Vagina (tissue), 2 donors: ENCODE measurements at regions not wholly inside any gene's neighbourhood (a gene's known extent, or its start where the extent isn't known, plus 50 kb on each side); places are given as distances from the start of the nearest gene placed in this dataset.

Source experiments
- DNase-seq, 2 donors: peaks; one replicate each; pipeline ENCODE4 v3.0.0-alpha.2; 2017; ENCODE audit errors: extremely low spot score in 2 of 2
- H3K27ac ChIP-seq: fragments of 200-600 bp; sonication (generic); one replicate; pipeline ENCODE4 v1.5.1; 2019
- H3K27me3 ChIP-seq: fragments of 200-600 bp; sonication (generic); one replicate; pipeline ENCODE4 v1.5.1; 2019
- H3K36me3 ChIP-seq, 2 donors: fragments of 200-600 bp; sonication (generic); one replicate each; pipeline ENCODE4 v1.5.1; 2017 to 2019
- H3K4me1 ChIP-seq: fragments of 200-600 bp; sonication (generic); one replicate; pipeline ENCODE4 v1.5.1; 2019
- H3K4me3 ChIP-seq, 2 donors: fragments of 200-600 bp; sonication (generic); 1 replicate in 1 of 2; 2 replicates in 1 of 2; pipeline ENCODE4 v1.5.1; 2016 to 2019
- H3K9me3 ChIP-seq: fragments of 200-600 bp; sonication (generic); one replicate; pipeline ENCODE4 v1.5.1; 2019
- CTCF ChIP-seq, 3 experiments: fragments of 450-650 bp in 2 of 3; fragments of 200-600 bp in 1 of 3; sonication (generic) in 1 of 3; IDR thresholded peaks; one replicate each; pipeline ENCODE4 v1.5.1; 2017 to 2019; ENCODE audit warnings: antibody characterized with exemption in 3 of 3, mild to moderate bottlenecking in 2 of 3, moderate library complexity in 2 of 3
- POLR2A ChIP-seq, 2 donors: fragments of 450-650 bp; IDR thresholded peaks; one replicate each; pipeline ENCODE4 v1.6.1; 2017; ENCODE audit warnings: antibody characterized with exemption in 2 of 2, mild to moderate bottlenecking in 2 of 2, moderate library complexity in 2 of 2
- POLR2AphosphoS5 ChIP-seq, 2 donors: sonication (generic); formaldehyde crosslinking; IDR thresholded peaks; one replicate each; pipeline ENCODE4 v1.9.0; 2017; ENCODE audit warnings: antibody characterized with exemption in 2 of 2, mild to moderate bottlenecking in 2 of 2, low read depth in 1 of 2; ENCODE audit not compliant: insufficient read depth in 1 of 2
- intact Hi-C: fragments of 100-400 bp; cut with DNase I; formaldehyde crosslinking; loops from one replicate; pipeline ENCODE4 v1.15.1; 2023

DNA sequence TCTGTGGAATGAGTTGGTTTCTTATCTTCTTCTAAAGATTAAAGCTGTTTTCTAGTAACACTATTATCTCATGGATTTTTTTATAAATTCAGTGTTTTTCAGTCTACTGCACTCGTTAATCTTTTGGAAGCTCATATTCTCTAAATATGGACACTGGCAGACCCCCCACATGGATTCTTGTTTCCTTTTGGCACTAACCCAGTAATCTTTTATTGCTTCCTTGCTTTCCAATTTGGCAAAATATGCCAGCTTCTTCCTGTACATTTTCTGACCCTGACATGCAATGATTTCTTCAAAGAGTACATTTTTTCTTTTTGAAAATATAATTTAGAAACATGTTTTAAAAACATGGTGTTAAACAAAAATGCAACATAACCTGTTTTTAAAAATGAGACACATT is 474.2 kb upstream of the FTMT start:
- TF ChIP-seq POLR2AphosphoS5 (IDR thresholded peaks at IDR 0.05; ENCODE audit: insufficient read depth in 1 of 2, low read depth in 1 of 2) = no peak
- no peak for TF ChIP-seq CTCF (IDR thresholded peaks at IDR 0.05)
- TF ChIP-seq POLR2A (IDR thresholded peaks at IDR 0.05) = no peak
- no peaks in the 10 kb centered on the region for H3K9me3 ChIP-seq
- intact Hi-C loops = no loop called here
- H3K27ac ChIP-seq = no peak overlapping the region
- H3K4me1 ChIP-seq = no peaks in the 10 kb centered on the region
- DNase-seq = no peak
- no peaks in the 10 kb centered on the region for H3K27me3 ChIP-seq
- no peak overlapping the region for H3K4me3 ChIP-seq
- no peaks in the 10 kb centered on the region for H3K36me3 ChIP-seq

- H3K9me3 ChIP-seq = no peaks in the 10 kb centered on the region
- H3K27me3 ChIP-seq = no peaks in the 10 kb centered on the region
- no peak overlapping the region for H3K4me3 ChIP-seq
- no peak for TF ChIP-seq POLR2A (IDR thresholded peaks at IDR 0.05)
- TF ChIP-seq POLR2AphosphoS5 (IDR thresholded peaks at IDR 0.05; ENCODE audit: insufficient read depth in 1 of 2, low read depth in 1 of 2) = no peak
- no peak for TF ChIP-seq CTCF (IDR thresholded peaks at IDR 0.05)
- no peak for DNase-seq
- no peaks in the 10 kb centered on the region for H3K4me1 ChIP-seq
- no peak overlapping the region for H3K27ac ChIP-seq
- intact Hi-C loops = no loop called here
- H3K36me3 ChIP-seq = no peaks in the 10 kb centered on the region
Observed at GRCh38 chr5:121378046-121378445, 473.6 kb upstream of the FTMT start.

- intact Hi-C loops = no loop called here
- no peaks in the 10 kb centered on the region for H3K4me1 ChIP-seq
- H3K36me3 ChIP-seq = no peaks in the 10 kb centered on the region
- H3K9me3 ChIP-seq = no peaks in the 10 kb centered on the region
- H3K4me3 ChIP-seq = no peak overlapping the region
- H3K27me3 ChIP-seq = no peaks in the 10 kb centered on the region
- DNase-seq = no peak
- no peak for TF ChIP-seq CTCF (IDR thresholded peaks at IDR 0.05)
- no peak for TF ChIP-seq POLR2AphosphoS5 (IDR thresholded peaks at IDR 0.05; ENCODE audit: insufficient read depth in 1 of 2, low read depth in 1 of 2)
- TF ChIP-seq POLR2A (IDR thresholded peaks at IDR 0.05) = no peak
- no peak overlapping the region for H3K27ac ChIP-seq
Observed at GRCh38 chr5:121378559-121379359, 472.9 kb upstream of the FTMT start.

DNA sequence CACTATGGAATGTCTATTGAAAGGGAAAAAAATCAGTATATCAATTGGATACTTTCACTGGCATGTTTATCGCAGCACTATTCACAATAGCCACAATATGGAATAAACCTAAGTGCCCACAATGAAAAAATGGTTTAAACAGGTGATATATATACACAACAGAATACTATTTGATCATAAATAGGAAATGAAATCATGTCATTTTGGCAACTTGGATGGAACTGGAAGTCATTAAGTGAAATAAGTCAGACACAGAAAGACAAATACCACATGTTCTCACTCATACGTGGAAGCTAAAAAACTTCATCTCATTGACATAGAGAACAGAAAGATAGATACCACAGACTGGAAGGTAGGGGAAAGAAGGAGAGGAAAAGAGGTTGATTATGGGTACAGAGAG is 471.6 kb upstream of the FTMT start:
- H3K27me3 ChIP-seq = no peaks in the 10 kb centered on the region
- TF ChIP-seq POLR2AphosphoS5 (IDR thresholded peaks at IDR 0.05; ENCODE audit: insufficient read depth in 1 of 2, low read depth in 1 of 2) = no peak
- no peak for TF ChIP-seq CTCF (IDR thresholded peaks at IDR 0.05)
- no peak for TF ChIP-seq POLR2A (IDR thresholded peaks at IDR 0.05)
- no peak overlapping the region for H3K4me3 ChIP-seq
- H3K9me3 ChIP-seq = no peaks in the 10 kb centered on the region
- H3K27ac ChIP-seq = no peak overlapping the region
- H3K4me1 ChIP-seq = no peaks in the 10 kb centered on the region
- no peaks in the 10 kb centered on the region for H3K36me3 ChIP-seq
- intact Hi-C loops = no loop called here
- no peak for DNase-seq

GRCh38 chr5:121384359-121384758 is 467.3 kb upstream of the FTMT start:
- no peak overlapping the region for H3K4me3 ChIP-seq
- H3K4me1 ChIP-seq = no peaks in the 10 kb centered on the region
- no peak for TF ChIP-seq POLR2A (IDR thresholded peaks at IDR 0.05)
- TF ChIP-seq POLR2AphosphoS5 (IDR thresholded peaks at IDR 0.05; ENCODE audit: insufficient read depth in 1 of 2, low read depth in 1 of 2) = no peak
- TF ChIP-seq CTCF (IDR thresholded peaks at IDR 0.05) = no peak
- intact Hi-C loops = no loop called here
- no peak for DNase-seq
- no peak overlapping the region for H3K27ac ChIP-seq
- no peaks in the 10 kb centered on the region for H3K9me3 ChIP-seq
- no peaks in the 10 kb centered on the region for H3K27me3 ChIP-seq
- no peaks in the 10 kb centered on the region for H3K36me3 ChIP-seq
